ENCODE measurements at regions not wholly inside any gene's neighbourhood (a gene's known extent, or its start where the extent isn't known, plus 50 kb on each side); places are given as distances from the start of the nearest gene placed in this dataset.

DNA sequence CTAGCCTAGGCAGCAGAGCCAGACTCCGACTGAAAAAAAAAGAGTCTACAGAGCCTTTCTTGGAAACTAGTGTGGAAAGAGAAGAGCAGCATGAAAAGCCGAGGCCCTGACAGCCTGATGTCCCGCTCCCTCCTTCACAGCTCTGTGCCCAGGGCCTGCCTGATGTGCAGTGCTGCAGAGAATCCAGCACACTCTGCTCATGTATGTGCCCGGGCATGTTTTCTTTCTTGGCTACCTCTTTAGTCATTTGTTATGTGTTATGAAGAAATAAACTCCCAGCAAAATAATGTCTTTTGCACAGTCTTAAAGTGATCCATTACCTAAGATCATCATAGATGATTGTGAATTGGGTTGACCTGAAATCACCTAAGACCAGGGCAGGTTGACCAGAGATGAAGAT lies 78.1 kb upstream of the EZR start:
- Histone ChIP-seq H3K4me1 (ENCODE audit: insufficient read depth, low read length, poor library complexity, severe bottlenecking) (no peaks in the 10 kb centered on the region), H3K27me3 (ENCODE audit: insufficient read depth, low read length, poor library complexity, severe bottlenecking) (no peaks in the 10 kb centered on the region), H3K9ac (ENCODE audit: low read depth, low read length, poor library complexity, severe bottlenecking) (no peak overlapping the region), H2AFZ (ENCODE audit: low read length) (no peak overlapping the region; the same call in 1 of the 2 replicates), H3K4me3 (ENCODE audit: low read length, poor library complexity, severe bottlenecking) (no peak overlapping the region), H3K9me2 (replicated peaks; ENCODE audit: low read depth, low read length) (no peaks in the 10 kb centered on the region), H4K20me1 (ENCODE audit: insufficient read depth, low read length, poor library complexity, severe bottlenecking) (no peaks in the 10 kb centered on the region), H3K36me3 (ENCODE audit: insufficient read depth, low read length) (no peaks in the 10 kb centered on the region), H3K79me2 (ENCODE audit: insufficient read depth, low read length) (no peaks in the 10 kb centered on the region), H3K9me3 (ENCODE audit: insufficient read depth, low read depth, low read length) (no peaks in the 10 kb centered on the region), H3K4me2 (ENCODE audit: low read depth, low read length, poor library complexity, severe bottlenecking) (no peak overlapping the region), H3F3A (ENCODE audit: low read depth) (no peaks in the 10 kb centered on the region)
- TF ChIP-seq EZH2phosphoT487 (IDR thresholded peaks at IDR 0.05; ENCODE audit: borderline replicate concordance), result no peak
- TF ChIP-seq, protein P1, sequence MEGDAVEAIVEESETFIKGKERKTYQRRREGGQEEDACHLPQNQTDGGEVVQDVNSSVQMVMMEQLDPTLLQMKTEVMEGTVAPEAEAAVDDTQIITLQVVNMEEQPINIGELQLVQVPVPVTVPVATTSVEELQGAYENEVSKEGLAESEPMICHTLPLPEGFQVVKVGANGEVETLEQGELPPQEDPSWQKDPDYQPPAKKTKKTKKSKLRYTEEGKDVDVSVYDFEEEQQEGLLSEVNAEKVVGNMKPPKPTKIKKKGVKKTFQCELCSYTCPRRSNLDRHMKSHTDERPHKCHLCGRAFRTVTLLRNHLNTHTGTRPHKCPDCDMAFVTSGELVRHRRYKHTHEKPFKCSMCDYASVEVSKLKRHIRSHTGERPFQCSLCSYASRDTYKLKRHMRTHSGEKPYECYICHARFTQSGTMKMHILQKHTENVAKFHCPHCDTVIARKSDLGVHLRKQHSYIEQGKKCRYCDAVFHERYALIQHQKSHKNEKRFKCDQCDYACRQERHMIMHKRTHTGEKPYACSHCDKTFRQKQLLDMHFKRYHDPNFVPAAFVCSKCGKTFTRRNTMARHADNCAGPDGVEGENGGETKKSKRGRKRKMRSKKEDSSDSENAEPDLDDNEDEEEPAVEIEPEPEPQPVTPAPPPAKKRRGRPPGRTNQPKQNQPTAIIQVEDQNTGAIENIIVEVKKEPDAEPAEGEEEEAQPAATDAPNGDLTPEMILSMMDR (conservative IDR thresholded peaks at IDR 0.05; ENCODE audit: low read length), result no peak

DNA sequence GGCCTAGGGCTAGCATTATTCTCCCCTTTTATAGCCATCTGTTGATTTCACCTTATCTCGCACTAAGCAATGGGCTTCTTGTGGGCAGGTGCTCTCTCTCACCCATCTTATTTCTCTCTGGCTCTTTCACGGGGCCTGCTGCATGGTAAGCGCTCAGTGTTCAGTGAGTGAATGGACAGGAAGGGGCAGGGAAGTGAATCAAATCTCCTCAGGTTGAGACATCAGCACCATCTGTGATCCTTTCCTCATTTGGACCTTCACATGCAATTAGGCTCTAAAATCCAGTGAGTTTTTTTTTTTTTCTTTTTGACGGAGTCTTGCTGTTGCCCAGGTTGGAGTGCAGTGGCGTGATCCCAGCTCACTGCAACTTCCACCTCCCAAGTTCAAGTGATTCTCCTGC lies 76.5 kb upstream of the EZR start:
- Histone ChIP-seq H3K4me1 (ENCODE audit: insufficient read depth, low read length, poor library complexity, severe bottlenecking) (no peaks in the 10 kb centered on the region), H3K9ac (ENCODE audit: low read depth, low read length, poor library complexity, severe bottlenecking) (no peak overlapping the region), H3F3A (ENCODE audit: low read depth) (no peaks in the 10 kb centered on the region), H3K4me3 (ENCODE audit: low read length, poor library complexity, severe bottlenecking) (no peak overlapping the region), H3K27me3 (ENCODE audit: insufficient read depth, low read length, poor library complexity, severe bottlenecking) (no peaks in the 10 kb centered on the region), H3K36me3 (ENCODE audit: insufficient read depth, low read length) (no peaks in the 10 kb centered on the region), H3K79me2 (ENCODE audit: insufficient read depth, low read length) (no peaks in the 10 kb centered on the region), H3K4me2 (ENCODE audit: low read depth, low read length, poor library complexity, severe bottlenecking) (no peak overlapping the region), H2AFZ (ENCODE audit: low read length) (no peak overlapping the region), H3K9me3 (ENCODE audit: insufficient read depth, low read depth, low read length) (no peaks in the 10 kb centered on the region), H3K9me2 (replicated peaks; ENCODE audit: low read depth, low read length) (no peaks in the 10 kb centered on the region), H4K20me1 (ENCODE audit: insufficient read depth, low read length, poor library complexity, severe bottlenecking) (no peaks in the 10 kb centered on the region)
- TF ChIP-seq, protein P1 (conservative IDR thresholded peaks at IDR 0.05; ENCODE audit: low read length), result no peak
- no peak for TF ChIP-seq EZH2phosphoT487 (IDR thresholded peaks at IDR 0.05; ENCODE audit: borderline replicate concordance)

DNA sequence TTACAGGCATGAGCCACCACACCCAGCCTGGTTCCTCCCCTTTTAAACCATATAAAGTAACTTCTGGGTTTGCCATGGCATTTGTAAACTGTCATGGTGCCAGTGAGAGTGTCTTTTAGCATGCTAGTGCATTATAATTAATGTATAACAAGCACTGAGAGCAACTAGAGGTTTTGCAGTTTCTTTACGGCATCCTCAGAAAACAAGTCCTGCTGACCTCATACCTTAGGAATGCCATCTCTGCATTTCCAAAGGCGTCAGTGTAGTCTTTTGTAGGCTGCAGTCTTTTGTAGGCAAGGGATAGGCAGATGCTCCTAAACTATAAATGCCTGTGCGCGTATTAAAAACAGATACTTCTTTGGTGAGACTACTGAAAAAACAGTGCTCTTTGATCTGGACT lies 75.0 kb upstream of the EZR start:
- no peaks in the 10 kb centered on the region for H3K4me1 ChIP-seq (ENCODE audit: insufficient read depth, low read length, poor library complexity, severe bottlenecking)
- H4K20me1 ChIP-seq (ENCODE audit: insufficient read depth, low read length, poor library complexity, severe bottlenecking), result no peaks in the 10 kb centered on the region
- H2AFZ ChIP-seq (ENCODE audit: low read length), result no peak overlapping the region
- TF ChIP-seq, protein P1 (conservative IDR thresholded peaks at IDR 0.05; ENCODE audit: low read length), result no peak
- no peaks in the 10 kb centered on the region for H3K9me3 ChIP-seq (ENCODE audit: insufficient read depth, low read depth, low read length)
- H3K4me2 ChIP-seq (ENCODE audit: low read depth, low read length, poor library complexity, severe bottlenecking), result no peak overlapping the region
- H3F3A ChIP-seq (ENCODE audit: low read depth), result no peaks in the 10 kb centered on the region
- no peaks in the 10 kb centered on the region for H3K36me3 ChIP-seq (ENCODE audit: insufficient read depth, low read length)
- H3K4me3 ChIP-seq (ENCODE audit: low read length, poor library complexity, severe bottlenecking), result no peak overlapping the region
- no peaks in the 10 kb centered on the region for H3K79me2 ChIP-seq (ENCODE audit: insufficient read depth, low read length)
- no peak overlapping the region for H3K9ac ChIP-seq (ENCODE audit: low read depth, low read length, poor library complexity, severe bottlenecking)
- H3K27me3 ChIP-seq (ENCODE audit: insufficient read depth, low read length, poor library complexity, severe bottlenecking), result no peaks in the 10 kb centered on the region
- H3K9me2 ChIP-seq (replicated peaks; ENCODE audit: low read depth, low read length), result no peaks in the 10 kb centered on the region
